GM13976 (cell line): ENCODE measurements at regions not wholly inside any gene's neighbourhood (a gene's known extent, or its start where the extent isn't known, plus 50 kb on each side); places are given as distances from the start of the nearest gene placed in this dataset.

Source experiments
- DNase-seq: peaks from one replicate; pipeline ENCODE4 v3.0.0; 2012; ENCODE audit warnings: low spot score
- CTCF ChIP-seq: IDR thresholded peaks from 2 replicates; pipeline ENCODE4 v1.5.1; 2012; ENCODE audit warnings: borderline replicate concordance, mild to moderate bottlenecking; ENCODE audit not compliant: insufficient read depth; ENCODE audit errors: extremely low read depth, missing control alignments, control extremely low read depth
- in situ Hi-C: fragments of 300-500 bp; cut with MboI; formaldehyde crosslinking; loops from one replicate; pipeline ENCODE4 v1.12.0; 2022; ENCODE audit warnings: low sequenced_read_pairs, mixed read lengths, inconsistent platforms; ENCODE audit not compliant: unreplicated experiment

DNA sequence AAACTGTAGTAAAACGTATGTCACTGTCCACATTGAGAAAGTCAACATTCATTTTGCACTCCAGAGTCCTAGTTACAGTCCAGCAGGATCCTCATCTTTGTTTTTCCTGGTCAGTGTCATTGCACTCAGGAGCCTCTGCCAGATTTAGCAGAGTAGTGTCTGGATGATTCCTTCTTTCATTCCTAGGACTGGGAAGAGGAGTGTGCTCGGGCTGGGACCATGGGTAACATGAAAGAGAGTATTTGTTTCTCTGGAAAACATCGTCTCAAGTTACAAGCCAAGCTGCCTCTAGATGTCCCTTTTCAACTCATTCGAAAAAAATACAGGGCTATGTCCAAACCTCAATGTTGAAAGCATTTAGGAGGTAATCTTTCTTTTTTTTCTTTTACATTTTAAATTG, 69.9 kb upstream of the TNIP3 start:
- no peak for DNase-seq
- in situ Hi-C loops: no loop called here
- TF ChIP-seq CTCF: no peak

DNA sequence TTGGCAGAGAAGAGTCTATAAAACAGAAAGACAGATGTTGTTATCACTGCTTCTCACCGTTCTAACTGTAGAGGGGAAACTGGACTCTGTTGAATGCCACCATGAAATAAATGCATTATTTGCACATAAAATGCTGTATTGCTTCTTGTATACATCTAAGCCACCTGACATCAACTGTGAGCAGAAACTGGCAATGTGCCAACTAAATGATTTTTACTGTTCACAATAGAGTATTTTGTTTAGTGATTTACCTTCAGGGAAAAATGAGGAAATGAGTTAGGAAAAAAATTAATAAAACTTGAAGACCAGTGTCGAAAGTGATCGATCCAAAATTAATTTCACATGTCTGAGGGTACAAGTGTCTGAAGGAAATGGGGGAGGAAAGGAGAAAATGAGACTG, 65.9 kb upstream of the TNIP3 start:
- TF ChIP-seq CTCF: no peak
- in situ Hi-C loops: no loop called here
- DNase-seq: no peak

GRCh38 chr4:121228848-121229247, 64.7 kb upstream of the TNIP3 start:
- TF ChIP-seq CTCF: no peak
- in situ Hi-C loops: no loop called here
- DNase-seq: no peak

DNA sequence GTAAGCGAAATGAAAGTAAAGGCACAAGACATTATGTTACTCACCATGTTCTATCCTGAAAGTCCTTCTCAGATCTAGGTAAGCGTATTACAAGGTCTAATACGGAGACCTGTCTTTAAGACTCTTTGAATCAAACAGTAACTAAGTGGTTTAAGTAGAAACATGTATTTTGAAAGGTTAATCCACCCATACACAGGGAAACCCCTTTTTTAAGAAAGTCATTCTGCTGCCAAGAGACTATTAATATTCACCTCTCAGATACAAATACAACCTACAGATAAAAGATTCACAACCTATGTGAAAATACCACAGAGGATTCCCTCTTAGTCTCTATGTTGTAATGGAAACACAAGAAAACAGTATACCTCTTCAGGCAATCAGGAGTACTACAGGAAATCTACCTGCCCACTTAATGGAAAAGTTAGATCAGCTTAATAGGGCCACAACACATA, 63.2 kb upstream of the TNIP3 start:
- peak; percentile 20 for DNase-seq
- in situ Hi-C loops: no loop called here
- no peak for TF ChIP-seq CTCF

DNA sequence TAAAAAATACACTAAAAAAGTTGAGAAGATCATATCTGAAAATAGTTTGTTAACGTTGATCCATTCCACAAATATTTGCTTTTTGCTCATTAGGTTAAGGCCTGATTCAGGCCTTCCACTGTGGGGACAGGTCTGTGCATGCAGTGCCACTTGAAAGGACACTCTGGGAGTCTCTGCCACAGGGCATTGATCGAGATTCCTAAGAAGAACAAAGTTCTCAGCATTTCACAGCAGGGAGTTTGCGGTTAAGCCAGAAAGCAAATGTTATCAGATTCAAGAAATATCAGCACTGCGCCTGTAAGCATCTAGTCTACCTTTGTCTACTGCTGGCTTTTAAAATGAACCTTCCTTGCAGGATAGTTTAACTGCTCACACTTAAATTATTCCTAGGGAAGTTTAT, 62.2 kb upstream of the TNIP3 start:
- DNase-seq: no peak
- TF ChIP-seq CTCF: no peak
- in situ Hi-C loops: no loop called here

DNA sequence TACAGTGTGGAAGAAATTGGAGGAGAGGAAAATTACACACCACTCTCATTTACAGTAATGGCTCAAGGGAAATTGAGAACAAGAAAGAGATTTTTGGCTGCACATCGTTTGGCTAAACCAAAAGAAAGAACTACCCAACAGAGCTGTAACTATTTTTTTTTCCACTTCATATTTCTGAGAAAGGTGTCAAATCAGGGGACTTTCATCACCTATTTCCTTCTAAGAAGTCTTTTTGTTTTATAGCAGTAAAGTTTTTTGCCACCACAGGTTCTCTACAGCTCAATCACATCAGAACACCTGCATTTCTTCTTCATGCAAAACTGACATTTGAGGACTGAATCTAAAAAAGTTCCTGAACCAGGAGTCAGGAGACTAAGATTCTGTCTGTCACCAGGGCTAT, 57.5 kb upstream of the TNIP3 start:
- no peak for DNase-seq
- in situ Hi-C loops: no loop called here
- TF ChIP-seq CTCF: no peak

GRCh38 chr4:121221201-121221600, 57.1 kb upstream of the TNIP3 start:
- no peak for DNase-seq
- in situ Hi-C loops: no loop called here
- TF ChIP-seq CTCF: no peak
